ENCODE measurements at regions not wholly inside any gene's neighbourhood (a gene's known extent, or its start where the extent isn't known, plus 50 kb on each side); places are given as distances from the start of the nearest gene placed in this dataset.

GRCh38 chr2:105570326-105570725, 171.5 kb upstream of the FHL2 start (continued):
- TF ChIP-seq MAX (IDR thresholded peaks at IDR 0.05) (no peak), ZBTB33 (IDR thresholded peaks at IDR 0.05) (no peak), JUND (IDR thresholded peaks at IDR 0.05) (no peak), SP1 (IDR thresholded peaks at IDR 0.05) (no peak), GABPA (IDR thresholded peaks at IDR 0.05 in 1 of 2, conservative IDR thresholded peaks at IDR 0.05 in 1 of 2) (no peak), HNF4G (IDR thresholded peaks at IDR 0.05) (no peak), NR2F2 (IDR thresholded peaks at IDR 0.05) (no peak)

- H3K9ac ChIP-seq (ENCODE audit: low read depth in 1 of 2, low read length in 2 of 2): no peak overlapping the region
- H3K27me3 ChIP-seq (ENCODE audit: control insufficient read depth in 4 of 4, insufficient read depth in 4 of 4, low read length in 3 of 4): peaks cover 0 to 15% (median 1%) of the 10 kb centered on the region in 4 donors
- 84% methylated on average over 6 of the region's 6 CpGs for WGBS
- H3K9me3 ChIP-seq (ENCODE audit: control insufficient read depth in 4 of 4, low read length in 3 of 4): peaks cover 0 to 3% (median under 1%) of the 10 kb centered on the region in 4 donors
- no peak overlapping the region for H3K27ac ChIP-seq (ENCODE audit: low read depth in 1 of 2, low read length in 2 of 2)
- TF ChIP-seq SP1 (IDR thresholded peaks at IDR 0.05) (no peak), FOXA2 (IDR thresholded peaks at IDR 0.05) (no peak), FOXA1 (IDR thresholded peaks at IDR 0.05) (no peak)
- TF ChIP-seq, protein P1, sequence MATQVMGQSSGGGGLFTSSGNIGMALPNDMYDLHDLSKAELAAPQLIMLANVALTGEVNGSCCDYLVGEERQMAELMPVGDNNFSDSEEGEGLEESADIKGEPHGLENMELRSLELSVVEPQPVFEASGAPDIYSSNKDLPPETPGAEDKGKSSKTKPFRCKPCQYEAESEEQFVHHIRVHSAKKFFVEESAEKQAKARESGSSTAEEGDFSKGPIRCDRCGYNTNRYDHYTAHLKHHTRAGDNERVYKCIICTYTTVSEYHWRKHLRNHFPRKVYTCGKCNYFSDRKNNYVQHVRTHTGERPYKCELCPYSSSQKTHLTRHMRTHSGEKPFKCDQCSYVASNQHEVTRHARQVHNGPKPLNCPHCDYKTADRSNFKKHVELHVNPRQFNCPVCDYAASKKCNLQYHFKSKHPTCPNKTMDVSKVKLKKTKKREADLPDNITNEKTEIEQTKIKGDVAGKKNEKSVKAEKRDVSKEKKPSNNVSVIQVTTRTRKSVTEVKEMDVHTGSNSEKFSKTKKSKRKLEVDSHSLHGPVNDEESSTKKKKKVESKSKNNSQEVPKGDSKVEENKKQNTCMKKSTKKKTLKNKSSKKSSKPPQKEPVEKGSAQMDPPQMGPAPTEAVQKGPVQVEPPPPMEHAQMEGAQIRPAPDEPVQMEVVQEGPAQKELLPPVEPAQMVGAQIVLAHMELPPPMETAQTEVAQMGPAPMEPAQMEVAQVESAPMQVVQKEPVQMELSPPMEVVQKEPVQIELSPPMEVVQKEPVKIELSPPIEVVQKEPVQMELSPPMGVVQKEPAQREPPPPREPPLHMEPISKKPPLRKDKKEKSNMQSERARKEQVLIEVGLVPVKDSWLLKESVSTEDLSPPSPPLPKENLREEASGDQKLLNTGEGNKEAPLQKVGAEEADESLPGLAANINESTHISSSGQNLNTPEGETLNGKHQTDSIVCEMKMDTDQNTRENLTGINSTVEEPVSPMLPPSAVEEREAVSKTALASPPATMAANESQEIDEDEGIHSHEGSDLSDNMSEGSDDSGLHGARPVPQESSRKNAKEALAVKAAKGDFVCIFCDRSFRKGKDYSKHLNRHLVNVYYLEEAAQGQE (IDR thresholded peaks at IDR 0.05): no peak
- TF ChIP-seq, protein P2, sequence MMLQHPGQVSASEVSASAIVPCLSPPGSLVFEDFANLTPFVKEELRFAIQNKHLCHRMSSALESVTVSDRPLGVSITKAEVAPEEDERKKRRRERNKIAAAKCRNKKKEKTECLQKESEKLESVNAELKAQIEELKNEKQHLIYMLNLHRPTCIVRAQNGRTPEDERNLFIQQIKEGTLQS (IDR thresholded peaks at IDR 0.05): no peak
- no peak overlapping the region for H3K4me3 ChIP-seq (ENCODE audit: low read depth in 1 of 3, low read length in 3 of 3)
- no peaks in the 10 kb centered on the region for H3K36me3 ChIP-seq (ENCODE audit: control insufficient read depth in 4 of 4, insufficient read depth in 3 of 4, low read depth in 1 of 4, low read length in 3 of 4)
- H3K4me1 ChIP-seq (ENCODE audit: control insufficient read depth in 4 of 4, insufficient read depth in 4 of 4, low read length in 3 of 4): peaks cover 0 to 3% (median 0%) of the 10 kb centered on the region in 4 donors
- DNase-seq (ENCODE audit: low spot score): no peak
Measured at GRCh38 chr2:105569606-105570005, 170.8 kb upstream of the FHL2 start.

DNA sequence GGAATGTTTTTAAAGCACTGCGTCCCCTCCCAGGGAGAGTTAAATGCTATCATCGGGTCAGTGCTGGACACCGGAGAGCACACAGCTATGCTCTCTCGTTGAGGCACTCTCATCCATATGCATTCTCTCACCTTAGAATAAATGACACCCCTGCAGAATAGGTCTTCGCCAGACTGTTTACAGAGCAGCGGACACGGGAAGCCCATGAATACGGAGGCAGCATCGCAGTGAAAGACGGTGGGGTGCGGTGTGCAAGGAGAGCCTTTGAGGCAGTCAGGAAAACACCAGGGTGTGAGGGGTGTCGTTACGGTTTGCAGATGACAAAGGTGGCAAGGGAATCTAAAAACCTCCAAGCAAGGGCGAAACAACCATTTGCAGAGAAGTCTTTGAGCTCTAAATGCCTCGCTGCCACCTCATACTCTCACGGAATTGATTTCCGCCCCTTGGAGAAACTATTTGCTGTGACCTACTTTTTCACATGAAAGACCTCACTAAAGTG, 169.2 kb upstream of the FHL2 start:
- no peak for DNase-seq (ENCODE audit: low spot score)
- Histone ChIP-seq H3K9ac (ENCODE audit: low read depth in 1 of 2, low read length in 2 of 2) (no peak overlapping the region), H3K4me3 (ENCODE audit: low read depth in 1 of 3, low read length in 3 of 3) (no peak overlapping the region), H3K27me3 (ENCODE audit: control insufficient read depth in 4 of 4, insufficient read depth in 4 of 4, low read length in 3 of 4) (peaks cover 0 to 12% (median 1%) of the 10 kb centered on the region in 4 donors), H3K27ac (ENCODE audit: low read depth in 1 of 2, low read length in 2 of 2) (no peak overlapping the region), H3K9me3 (ENCODE audit: control insufficient read depth in 4 of 4, low read length in 3 of 4) (peaks cover 0 to 3% (median 1%) of the 10 kb centered on the region in 4 donors), H3K36me3 (ENCODE audit: control insufficient read depth in 4 of 4, insufficient read depth in 3 of 4, low read depth in 1 of 4, low read length in 3 of 4) (no peaks in the 10 kb centered on the region), H3K4me1 (ENCODE audit: control insufficient read depth in 4 of 4, insufficient read depth in 4 of 4, low read length in 3 of 4) (no peaks in the 10 kb centered on the region)
- WGBS: 59% methylated on average over 17 of the region's 17 CpGs
- no peak for TF ChIP-seq SP1 (IDR thresholded peaks at IDR 0.05)
- TF ChIP-seq HNF4G (IDR thresholded peaks at IDR 0.05): no peak
- no peak for TF ChIP-seq TAF1 (conservative IDR thresholded peaks at IDR 0.05)
- TF ChIP-seq, protein P1 (IDR thresholded peaks at IDR 0.05): no peak
- no peak for TF ChIP-seq FOXA1 (IDR thresholded peaks at IDR 0.05)
- no peak for TF ChIP-seq MAX (IDR thresholded peaks at IDR 0.05)
- TF ChIP-seq RAD21 (IDR thresholded peaks at IDR 0.05): no peak
- no peak for TF ChIP-seq YY1 (IDR thresholded peaks at IDR 0.05)
- TF ChIP-seq RXRA (IDR thresholded peaks at IDR 0.05): no peak
- TF ChIP-seq JUND (IDR thresholded peaks at IDR 0.05): no peak
- TF ChIP-seq, protein P2 (IDR thresholded peaks at IDR 0.05): no peak
- TF ChIP-seq NR2F2 (IDR thresholded peaks at IDR 0.05): no peak
- TF ChIP-seq CTCF (IDR thresholded peaks at IDR 0.05; ENCODE audit: low read depth, low read length, missing input control): no peak

Data from liver (tissue), 8 donors.